OCI-LY1 (cell line): ENCODE measurements at regions not wholly inside any gene's neighbourhood (a gene's known extent, or its start where the extent isn't known, plus 50 kb on each side); places are given as distances from the start of the nearest gene placed in this dataset.

Experiments
- EZH2 ChIP-seq: fragments of 200-600 bp; sonication (generic), shearing (Covaris generic); IDR thresholded peaks from 2 replicates; pipeline ENCODE4 v1.8.0; 2017; ENCODE audit warnings: borderline replicate concordance, mixed run types, mild to moderate bottlenecking, antibody characterized with exemption, low read length, moderate library complexity, mixed read lengths
- TF ChIP-seq, protein P1 (sequence below): fragments of 200-600 bp; sonication (generic), shearing (Covaris generic); IDR thresholded peaks from 2 replicates; pipeline ENCODE4 v1.5.1; 2017; ENCODE audit warnings: mild to moderate bottlenecking, antibody characterized with exemption, low read length, moderate library complexity, mixed read lengths

DNA sequence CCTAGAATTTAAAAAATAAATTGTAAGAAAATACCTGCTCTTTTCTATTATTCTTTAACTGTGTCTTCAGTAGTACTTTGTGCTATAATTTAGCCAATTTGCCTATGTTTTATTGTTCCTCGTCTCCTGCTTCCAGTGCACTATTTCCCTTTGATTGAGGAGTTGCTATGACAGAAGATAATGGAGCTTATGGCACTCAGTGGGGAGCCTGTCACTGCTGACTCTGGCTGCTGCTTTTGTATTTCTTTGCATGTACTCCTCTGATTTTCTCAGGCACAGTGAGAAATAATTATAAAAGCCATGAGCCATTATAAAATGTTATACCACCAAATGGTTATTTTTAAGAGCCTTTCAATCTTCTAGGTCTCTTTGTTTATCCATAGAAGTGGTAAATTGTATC lies 1310.8 kb upstream of the SLC39A10 start:
- TF ChIP-seq, protein P1, sequence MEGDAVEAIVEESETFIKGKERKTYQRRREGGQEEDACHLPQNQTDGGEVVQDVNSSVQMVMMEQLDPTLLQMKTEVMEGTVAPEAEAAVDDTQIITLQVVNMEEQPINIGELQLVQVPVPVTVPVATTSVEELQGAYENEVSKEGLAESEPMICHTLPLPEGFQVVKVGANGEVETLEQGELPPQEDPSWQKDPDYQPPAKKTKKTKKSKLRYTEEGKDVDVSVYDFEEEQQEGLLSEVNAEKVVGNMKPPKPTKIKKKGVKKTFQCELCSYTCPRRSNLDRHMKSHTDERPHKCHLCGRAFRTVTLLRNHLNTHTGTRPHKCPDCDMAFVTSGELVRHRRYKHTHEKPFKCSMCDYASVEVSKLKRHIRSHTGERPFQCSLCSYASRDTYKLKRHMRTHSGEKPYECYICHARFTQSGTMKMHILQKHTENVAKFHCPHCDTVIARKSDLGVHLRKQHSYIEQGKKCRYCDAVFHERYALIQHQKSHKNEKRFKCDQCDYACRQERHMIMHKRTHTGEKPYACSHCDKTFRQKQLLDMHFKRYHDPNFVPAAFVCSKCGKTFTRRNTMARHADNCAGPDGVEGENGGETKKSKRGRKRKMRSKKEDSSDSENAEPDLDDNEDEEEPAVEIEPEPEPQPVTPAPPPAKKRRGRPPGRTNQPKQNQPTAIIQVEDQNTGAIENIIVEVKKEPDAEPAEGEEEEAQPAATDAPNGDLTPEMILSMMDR = no peak
- TF ChIP-seq EZH2 = no peak
